ENCODE measurements at regions not wholly inside any gene's neighbourhood (a gene's known extent, or its start where the extent isn't known, plus 50 kb on each side); places are given as distances from the start of the nearest gene placed in this dataset.

GRCh38 chr1:108082738-108083562 lies 117.2 kb downstream of the SLC25A24 start:
- no peak for DNase-seq

GRCh38 chr1:108082001-108082400 lies 117.0 kb upstream of the VAV3 start:
- no peak for DNase-seq

GRCh38 chr1:108080448-108080847 lies 115.5 kb upstream of the VAV3 start:
- no peak for DNase-seq

- peak; percentile 31 for DNase-seq
These were observed 114.6 kb upstream of the VAV3 start for GRCh38 chr1:108079440-108080025.

- no peak for DNase-seq
These were observed 113.0 kb upstream of the VAV3 start for GRCh38 chr1:108077991-108078390.

GRCh38 chr1:108075055-108075454 lies 110.1 kb upstream of the VAV3 start:
- no peak for DNase-seq

- no peak for DNase-seq
These were observed 107.8 kb upstream of the VAV3 start for GRCh38 chr1:108072776-108073175.

- no peak for DNase-seq
These were observed 107.2 kb upstream of the VAV3 start for GRCh38 chr1:108072212-108072611.

- DNase-seq, result no peak
These were observed 106.6 kb upstream of the VAV3 start for GRCh38 chr1:108071601-108072000.

- no peak for DNase-seq
These were observed 105.7 kb upstream of the VAV3 start for GRCh38 chr1:108070662-108071061.

GRCh38 chr1:108067884-108068540 lies 103.0 kb upstream of the VAV3 start:
- DNase-seq, result no peak

- no peak for DNase-seq
These were observed 101.8 kb upstream of the VAV3 start for GRCh38 chr1:108066808-108067207.

GRCh38 chr1:108064255-108064654 lies 99.3 kb upstream of the VAV3 start:
- no peak for DNase-seq

- DNase-seq, result no peak
These were observed 98.7 kb upstream of the VAV3 start for GRCh38 chr1:108063703-108064102.

GRCh38 chr1:108059945-108060344 lies 95.0 kb upstream of the VAV3 start:
- DNase-seq, result no peak

GRCh38 chr1:108057541-108057940 lies 92.6 kb upstream of the VAV3 start:
- no peak for DNase-seq

- no peak for DNase-seq
These were observed 91.5 kb upstream of the VAV3 start for GRCh38 chr1:108056436-108056990.

- DNase-seq, result no peak
These were observed 90.4 kb upstream of the VAV3 start for GRCh38 chr1:108055387-108055786.

- DNase-seq, result no peak
These were observed 89.4 kb upstream of the VAV3 start for GRCh38 chr1:108054396-108054795.

GRCh38 chr1:108053270-108054013 lies 88.5 kb upstream of the VAV3 start:
- no peak for DNase-seq

- no peak for DNase-seq
These were observed 86.8 kb upstream of the VAV3 start for GRCh38 chr1:108051631-108052377.

GRCh38 chr1:108050911-108051629 lies 86.1 kb upstream of the VAV3 start:
- no peak for DNase-seq

Data from stimulated activated CD4-positive, alpha-beta T cell treated with anti-CD3 and anti-CD28 coated beads, Interleukin-4, amount 100 ng/mL, for 1 hour (primary cell).